GM19395 (cell line): ENCODE measurements at regions not wholly inside any gene's neighbourhood (a gene's known extent, or its start where the extent isn't known, plus 50 kb on each side); places are given as distances from the start of the nearest gene placed in this dataset.
"Not testable (repeated sequence)": the region's sequence is repeated elsewhere in the genome, so short reads cannot be mapped to it uniquely, and the experiment has no call there.

Source experiments
- ATAC-seq: cut with Tn5 transposase; IDR thresholded peaks from one replicate; pipeline ENCODE4 v1.9.1; 2021; ENCODE audit warnings: mild to moderate bottlenecking, moderate library complexity; ENCODE audit not compliant: unreplicated experiment

GRCh38 chr16:85273293-85273692 lies 161.0 kb upstream of the CIBAR2 start:
- ATAC-seq, result no peak

GRCh38 chr16:85274501-85274900 lies 162.2 kb upstream of the CIBAR2 start:
- ATAC-seq, result no peak

- no peak for ATAC-seq
Observed at GRCh38 chr16:85274924-85275323, 162.7 kb upstream of the CIBAR2 start.

GRCh38 chr16:85275533-85276249 lies 163.4 kb upstream of the CIBAR2 start:
- no peak for ATAC-seq

DNA sequence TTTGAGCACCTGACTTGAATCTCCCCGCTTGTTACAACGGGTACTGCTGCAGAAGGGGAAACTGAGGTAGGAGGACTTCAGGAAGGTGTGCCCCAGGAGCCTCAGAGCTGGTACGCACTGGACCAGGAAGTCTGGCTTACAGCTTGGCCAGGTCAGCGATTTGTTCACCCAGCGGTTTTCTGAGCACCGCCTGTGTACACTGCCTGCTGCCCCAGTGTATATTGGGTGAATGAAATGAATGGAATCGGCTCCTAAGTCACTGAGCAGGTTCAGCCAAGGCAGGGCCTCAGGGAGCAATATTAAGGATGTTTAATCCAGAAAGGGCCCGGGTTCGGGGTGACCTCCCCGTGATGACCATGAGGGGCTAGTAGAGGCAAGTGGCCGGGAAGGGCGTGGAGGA lies 164.0 kb upstream of the CIBAR2 start:
- no peak for ATAC-seq

- no peak for ATAC-seq
Observed at GRCh38 chr16:85276721-85277120, 164.4 kb upstream of the CIBAR2 start.

DNA sequence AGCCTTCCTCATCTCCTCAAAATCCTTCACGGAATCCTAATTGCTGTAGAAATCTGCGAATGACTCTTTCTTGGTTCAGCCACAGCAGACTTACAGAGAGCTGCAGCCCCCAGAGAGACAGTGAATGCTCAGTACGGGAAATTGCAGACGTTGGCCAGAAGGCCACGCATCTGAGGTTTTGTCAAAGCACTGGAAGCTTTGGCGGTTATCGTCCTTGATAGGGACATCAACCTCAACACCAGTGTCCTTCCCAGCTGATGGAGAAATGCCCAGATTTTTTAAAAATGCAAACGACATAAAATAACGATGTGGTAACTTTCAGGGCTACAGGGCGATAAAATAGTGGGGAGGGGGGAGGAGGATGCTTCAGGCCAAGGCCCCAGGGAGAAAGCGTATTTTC lies 166.6 kb upstream of the CIBAR2 start:
- no peak for ATAC-seq

- ATAC-seq, result no peak
Observed at GRCh38 chr16:85279402-85279801, 167.1 kb upstream of the CIBAR2 start.

- no peak for ATAC-seq
Observed at GRCh38 chr16:85279825-85280545, 167.7 kb upstream of the CIBAR2 start.

DNA sequence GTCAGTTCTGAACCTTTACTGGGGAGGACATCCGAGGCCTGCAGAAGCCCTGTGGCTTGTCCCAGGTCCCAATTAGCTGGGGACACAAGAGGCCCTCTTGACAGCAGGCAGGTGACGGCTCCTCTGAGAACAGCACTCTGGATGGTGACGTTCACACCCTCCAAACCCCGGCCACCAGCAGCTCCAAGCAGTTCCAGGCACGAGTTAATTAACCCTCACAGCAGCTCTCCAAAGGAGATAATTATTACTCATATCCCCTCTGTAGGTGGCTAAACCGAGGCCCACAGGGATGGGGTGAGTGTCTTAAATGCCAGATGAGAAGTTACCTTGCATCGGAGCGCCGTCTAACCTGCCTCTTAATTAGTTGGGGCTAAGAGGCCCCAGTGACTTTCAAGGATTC lies 168.9 kb upstream of the CIBAR2 start:
- no peak for ATAC-seq

- no peak for ATAC-seq
Observed at GRCh38 chr16:85282842-85283241, 170.6 kb upstream of the CIBAR2 start.

DNA sequence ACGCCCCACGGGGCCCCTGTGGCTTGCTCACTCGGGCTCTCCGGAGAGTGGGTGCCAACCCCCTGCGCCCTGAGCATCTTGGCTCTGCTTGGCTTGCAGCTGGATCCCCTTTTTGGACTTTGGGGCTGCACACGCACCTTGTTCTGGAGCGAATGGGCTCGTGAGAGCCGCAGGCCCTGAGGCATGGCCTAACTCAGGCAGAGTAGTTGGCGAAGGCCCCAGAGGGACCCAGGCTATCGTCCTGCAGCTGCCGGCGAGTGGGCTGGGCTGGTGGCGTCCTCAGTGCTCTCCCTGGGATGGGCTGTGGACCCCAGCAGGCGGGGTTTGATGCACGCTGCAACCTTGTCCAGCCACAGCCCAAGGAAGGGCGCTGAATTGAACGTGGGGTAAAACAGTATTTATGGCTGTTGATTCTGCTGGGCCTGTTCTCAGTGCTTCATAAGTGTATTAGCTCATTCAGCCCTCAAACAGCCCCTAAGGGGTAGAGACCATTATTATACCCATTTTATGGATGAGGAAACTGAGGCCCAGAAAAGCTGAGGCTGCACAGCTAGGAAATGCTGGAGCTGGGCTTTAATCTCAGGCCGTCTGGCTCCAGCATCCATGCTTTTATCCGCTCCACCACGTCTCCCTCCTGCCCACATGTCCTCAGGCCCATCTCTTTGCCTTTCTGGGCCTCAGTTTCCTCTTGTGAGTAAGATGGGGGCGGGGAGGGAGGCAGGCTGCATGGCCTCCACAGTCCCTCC lies 171.2 kb upstream of the CIBAR2 start:
- no peak for ATAC-seq

DNA sequence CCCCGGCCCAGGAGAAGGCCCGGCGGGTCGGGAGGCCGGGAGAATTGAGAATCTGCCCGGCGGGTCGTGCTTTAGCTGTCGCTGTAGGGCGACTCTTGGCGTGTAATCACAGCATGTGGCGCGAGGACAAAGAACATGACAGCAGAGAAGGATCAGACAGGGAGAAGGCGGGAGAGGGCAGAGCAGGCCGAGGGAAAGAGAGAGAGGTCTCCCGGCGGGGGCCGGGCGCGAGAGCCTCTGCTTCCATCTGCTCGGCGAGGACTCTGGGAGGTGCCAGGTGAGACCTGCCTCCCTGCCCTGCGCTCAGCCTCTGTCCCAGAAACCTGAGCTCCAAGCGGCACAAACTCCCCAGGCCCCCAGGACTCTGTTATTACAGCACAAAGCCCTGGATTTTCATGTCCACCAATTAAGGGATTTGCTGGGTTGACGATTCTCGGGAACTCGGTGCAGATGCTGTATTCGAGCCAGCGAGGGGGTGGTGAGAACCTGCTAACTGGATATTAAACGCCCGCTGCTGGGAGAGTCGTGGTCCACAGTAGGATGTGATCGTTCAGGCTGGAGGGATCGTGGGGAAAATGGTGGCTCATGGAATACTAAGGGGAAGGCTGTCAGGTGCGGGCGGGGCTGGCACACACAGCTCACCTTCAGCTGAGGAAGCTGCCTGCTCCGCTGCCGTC lies 172.0 kb upstream of the CIBAR2 start:
- ATAC-seq, result no peak

DNA sequence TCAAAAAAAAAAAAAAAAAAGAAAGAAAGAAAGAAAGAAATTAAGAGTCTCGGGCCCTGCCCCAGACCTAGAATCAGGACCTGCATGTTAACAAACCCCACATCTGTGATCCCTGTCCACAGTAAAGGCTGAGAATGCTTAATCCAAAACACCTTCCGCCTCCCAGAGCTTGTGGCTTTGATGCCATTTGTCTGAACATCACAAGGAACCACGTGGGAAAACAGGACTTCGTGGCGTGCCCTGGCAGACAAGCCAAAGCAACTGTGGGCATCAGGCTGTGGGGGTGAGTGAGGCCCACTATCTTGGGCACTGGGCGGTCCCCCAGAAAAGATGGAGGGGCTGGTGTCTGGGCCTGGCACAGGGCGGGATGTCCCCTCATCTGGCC lies 173.4 kb upstream of the CIBAR2 start:
- no peak for ATAC-seq

DNA sequence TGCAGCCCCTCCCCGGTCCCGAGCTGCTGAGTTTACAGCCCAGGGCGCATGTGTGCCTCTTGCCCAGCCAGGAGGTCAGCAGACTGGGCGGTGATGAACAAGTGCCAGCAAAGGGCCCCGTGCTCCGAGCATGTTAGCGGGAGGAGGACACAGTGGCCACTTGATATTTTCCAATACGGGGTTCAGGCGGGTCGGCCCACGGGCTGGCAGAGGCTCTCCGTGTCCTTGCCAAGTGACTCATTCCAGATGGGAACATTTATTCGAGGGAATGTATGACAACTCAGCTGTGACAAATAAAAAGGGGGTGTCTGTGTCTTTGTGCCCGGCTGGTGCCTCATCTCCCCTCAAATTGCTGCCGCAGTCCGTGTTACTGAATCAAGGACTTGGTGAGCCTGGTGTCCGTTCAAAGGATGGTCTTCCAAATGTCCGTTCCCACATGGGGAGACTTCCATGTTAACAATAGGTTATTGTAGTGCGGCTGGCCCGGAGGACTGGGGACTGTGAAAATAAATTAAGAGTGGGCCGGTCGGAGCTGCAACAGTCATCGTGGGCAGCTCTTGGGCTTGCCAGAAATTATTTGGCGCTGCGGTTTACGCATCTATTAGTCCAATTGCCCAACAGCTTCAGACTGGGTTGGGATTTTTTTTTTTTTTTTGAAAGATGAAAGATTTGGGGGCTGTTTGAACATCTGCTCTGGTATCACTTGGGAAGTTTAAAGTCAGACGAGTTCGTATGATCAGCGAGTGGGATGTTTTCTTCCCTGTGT lies 174.0 kb upstream of the CIBAR2 start:
- no peak for ATAC-seq

GRCh38 chr16:85286951-85287814 lies 174.9 kb upstream of the CIBAR2 start:
- no peak for ATAC-seq

GRCh38 chr16:85287815-85288109 lies 175.5 kb upstream of the CIBAR2 start:
- ATAC-seq, result not testable (repeated sequence)

GRCh38 chr16:85288341-85288868 lies 176.1 kb upstream of the CIBAR2 start:
- no peak for ATAC-seq

DNA sequence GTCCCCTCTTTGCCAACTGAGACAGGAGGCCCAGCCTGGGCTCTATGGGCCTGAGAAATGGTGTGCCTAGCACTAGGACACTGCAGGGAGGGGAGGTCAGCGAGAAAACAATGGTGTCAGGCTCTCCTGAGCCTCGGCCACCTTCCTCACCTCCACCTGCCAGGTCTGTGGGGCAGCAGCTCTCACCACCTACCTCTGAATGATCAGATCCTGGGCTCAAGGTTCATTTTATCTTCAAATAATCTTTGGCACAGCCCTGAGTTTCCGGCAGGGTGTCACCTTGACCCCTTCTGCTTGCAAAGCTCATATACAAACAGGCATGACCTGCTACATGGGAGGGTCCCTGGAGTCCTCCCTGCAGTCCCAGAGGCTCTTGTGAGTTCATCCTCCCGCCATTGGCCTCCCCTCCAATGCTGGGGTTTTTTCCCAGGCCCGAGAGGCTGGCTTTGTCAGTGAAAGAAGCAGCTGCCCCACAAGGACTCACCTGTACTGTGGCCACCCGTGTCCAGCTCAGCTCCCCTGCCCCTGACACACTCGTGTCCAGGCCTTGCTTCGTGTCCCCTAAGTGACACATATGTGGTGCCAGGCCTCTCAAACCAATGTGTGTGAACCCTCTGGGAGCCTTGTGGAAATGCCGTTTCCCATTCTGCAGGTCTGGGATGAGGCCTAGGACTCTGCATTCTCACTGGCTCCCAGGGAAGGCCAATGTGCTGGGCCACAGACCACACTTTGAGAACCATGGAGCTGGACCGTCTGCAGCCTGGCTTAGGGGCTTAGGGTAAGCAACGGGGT lies 176.8 kb upstream of the CIBAR2 start:
- no peak for ATAC-seq
